ENCODE measurements at regions not wholly inside any gene's neighbourhood (a gene's known extent, or its start where the extent isn't known, plus 50 kb on each side); places are given as distances from the start of the nearest gene placed in this dataset.

- no peak for DNase-seq
Measured at GRCh38 chr11:21839796-21840195, 353.1 kb upstream of the ANO5 start.

- no peak for DNase-seq
Measured at GRCh38 chr11:21861314-21861713, 331.6 kb upstream of the ANO5 start.

DNA sequence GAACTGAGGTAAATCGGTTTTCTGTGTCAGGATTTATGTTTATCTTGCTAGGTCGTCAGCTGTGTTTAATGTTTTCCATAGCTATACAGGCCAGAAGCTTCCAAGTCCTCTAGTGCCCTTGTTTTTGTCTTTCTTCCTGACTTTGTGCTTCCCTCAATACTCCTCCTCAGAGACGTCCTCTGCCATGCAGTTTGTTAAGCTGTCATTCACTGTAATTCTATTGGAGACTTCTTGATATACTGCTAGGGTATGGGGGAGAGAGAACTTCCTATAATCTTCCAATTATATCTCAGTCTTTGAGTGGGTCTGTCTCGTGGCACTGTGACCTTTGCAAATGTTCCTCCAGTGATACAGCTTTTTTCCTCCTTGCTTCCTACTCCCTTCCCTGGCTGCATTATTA is 327.3 kb upstream of the ANO5 start:
- DNase-seq = no peak

- no peak for DNase-seq
Measured at GRCh38 chr11:21866781-21867180, 326.1 kb upstream of the ANO5 start.

DNA sequence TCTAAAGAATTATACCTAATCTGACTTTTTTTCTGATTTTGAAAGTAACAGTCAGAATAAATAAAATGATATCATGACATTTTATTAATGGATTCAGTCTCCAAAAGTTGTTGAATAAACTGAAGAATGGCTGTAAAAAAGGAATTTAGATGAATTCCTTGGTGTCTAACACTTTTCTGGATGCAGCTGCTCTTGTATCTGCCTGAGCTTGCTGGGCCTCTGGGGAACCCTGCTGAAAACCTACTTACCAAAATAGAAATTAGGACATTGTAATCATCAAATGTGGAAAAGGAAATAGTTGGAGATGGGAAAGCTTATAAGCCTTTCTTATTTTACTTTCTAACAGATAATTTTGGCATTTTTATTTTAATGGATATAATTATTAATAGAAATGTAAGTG is 315.7 kb upstream of the ANO5 start:
- DNase-seq = no peak

GRCh38 chr11:21883354-21883753 is 309.5 kb upstream of the ANO5 start:
- DNase-seq = no peak

DNA sequence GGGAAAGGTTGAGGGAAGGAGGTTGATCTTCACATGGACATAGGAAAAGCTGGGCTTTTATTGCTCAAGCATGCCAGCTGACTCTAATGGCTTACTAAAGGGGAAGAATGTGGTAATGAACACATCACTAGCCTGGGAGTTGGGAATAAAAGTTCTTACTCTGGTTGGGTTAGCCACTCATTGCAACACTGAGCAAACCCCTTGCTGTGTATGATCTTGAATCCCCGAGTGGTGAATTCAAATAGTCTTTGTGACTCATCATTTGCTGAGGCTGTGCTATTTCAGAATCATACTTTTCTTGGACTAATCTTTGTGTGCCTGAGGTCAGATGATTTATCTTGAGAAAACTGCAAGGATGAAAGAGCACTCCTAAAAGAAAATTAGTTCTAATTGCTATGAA is 304.1 kb upstream of the ANO5 start:
- DNase-seq = no peak

- no peak for DNase-seq
Measured at GRCh38 chr11:21892736-21893564, 299.9 kb upstream of the ANO5 start.

DNA sequence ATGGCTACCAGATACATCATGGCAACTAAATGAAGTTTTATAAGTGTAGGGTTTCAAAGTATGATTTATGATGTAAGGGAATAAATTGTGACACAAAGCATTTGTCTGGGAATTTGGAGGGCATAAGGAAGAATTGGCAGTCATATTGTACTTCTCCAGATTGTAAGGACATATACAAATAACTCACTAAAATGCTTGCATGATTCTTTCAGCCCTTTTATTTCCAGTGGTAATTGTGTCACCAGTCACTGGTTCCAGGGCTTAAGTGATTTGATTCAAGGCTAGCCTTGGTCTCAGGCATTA is 299.4 kb upstream of the ANO5 start:
- DNase-seq = no peak

GRCh38 chr11:21894492-21894891 is 298.4 kb upstream of the ANO5 start:
- DNase-seq = no peak

- no peak for DNase-seq
Measured at GRCh38 chr11:21895686-21896085, 297.2 kb upstream of the ANO5 start.

- DNase-seq = no peak
Measured at GRCh38 chr11:21896216-21896615, 296.7 kb upstream of the ANO5 start.

DNA sequence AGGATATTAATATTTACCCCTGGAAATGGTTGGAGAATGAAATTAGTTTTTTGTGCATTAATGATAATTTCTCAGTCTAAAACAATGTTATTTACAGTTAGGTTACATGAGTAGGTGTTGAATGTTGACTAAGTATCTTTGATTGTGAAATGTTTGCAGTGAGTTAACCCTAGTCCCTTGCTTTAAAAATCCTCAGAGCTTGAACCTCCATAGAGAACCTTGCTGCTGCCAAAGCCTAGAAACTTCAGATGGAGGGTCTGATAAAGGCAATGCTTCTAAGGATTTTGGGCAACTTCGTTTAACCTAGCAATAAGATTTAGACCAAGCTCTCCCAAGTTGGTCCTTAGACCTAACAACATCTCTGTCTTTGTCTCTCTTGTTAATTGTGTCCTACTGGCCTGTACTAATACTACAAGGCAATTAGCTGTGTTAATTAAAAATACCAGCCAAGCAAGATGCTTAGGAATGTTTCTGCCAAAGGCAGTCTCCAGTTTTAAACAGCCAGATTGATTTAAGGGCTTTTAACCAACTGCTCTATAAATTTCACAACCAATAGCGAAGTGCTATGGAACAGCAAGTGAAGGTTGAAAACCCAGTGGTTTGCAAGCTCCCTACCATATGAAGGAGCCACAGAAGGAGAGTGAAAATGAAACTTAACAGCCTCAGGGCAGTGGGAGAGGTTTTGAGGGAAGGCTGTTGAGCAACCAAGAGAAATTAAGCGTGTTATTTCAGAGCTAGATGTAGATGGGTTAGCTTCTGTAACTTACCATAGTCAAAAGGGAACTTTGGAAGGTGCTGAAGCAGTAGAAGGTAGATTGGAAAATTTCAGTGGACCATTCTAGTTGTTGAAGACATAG is 295.9 kb upstream of the ANO5 start:
- no peak for DNase-seq

DNA sequence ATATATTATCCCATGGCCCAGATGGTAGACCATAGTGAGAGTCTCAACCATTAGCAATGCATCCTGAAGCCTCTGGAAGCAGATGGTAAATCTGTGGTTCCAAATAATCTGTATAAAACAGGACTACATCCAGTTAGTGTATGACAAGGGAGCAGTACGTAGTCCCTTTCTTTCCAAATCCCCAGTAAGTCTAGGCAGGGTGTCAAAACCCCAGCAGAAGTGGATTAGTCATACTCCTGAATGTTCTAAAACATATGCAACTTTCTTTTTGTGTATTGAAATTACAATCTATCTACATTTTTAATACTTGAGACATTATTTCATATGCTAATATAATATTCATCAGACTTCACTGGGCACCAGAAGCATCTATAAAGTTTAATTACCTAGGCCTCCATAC is 295.1 kb upstream of the ANO5 start:
- no peak for DNase-seq

- no peak for DNase-seq
Measured at GRCh38 chr11:21908211-21908610, 284.7 kb upstream of the ANO5 start.

DNA sequence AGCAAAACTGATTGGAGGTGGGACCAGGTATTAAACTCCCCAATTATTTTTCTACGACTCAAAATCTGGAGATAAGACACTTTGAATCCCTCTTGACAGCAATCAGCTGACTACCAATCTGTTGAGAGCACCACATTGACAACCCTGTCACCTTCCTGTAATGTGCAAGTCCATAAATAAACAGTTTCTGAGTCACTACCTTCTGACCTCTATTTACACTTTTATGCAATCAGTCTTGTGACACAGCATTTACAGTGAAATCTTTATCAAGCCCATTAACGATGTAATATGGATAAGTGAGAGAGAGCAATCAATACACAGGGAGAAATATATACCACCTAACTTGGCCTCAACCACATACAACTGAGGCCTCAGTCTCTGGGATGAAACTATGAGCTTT is 283.7 kb upstream of the ANO5 start:
- no peak for DNase-seq

DNA sequence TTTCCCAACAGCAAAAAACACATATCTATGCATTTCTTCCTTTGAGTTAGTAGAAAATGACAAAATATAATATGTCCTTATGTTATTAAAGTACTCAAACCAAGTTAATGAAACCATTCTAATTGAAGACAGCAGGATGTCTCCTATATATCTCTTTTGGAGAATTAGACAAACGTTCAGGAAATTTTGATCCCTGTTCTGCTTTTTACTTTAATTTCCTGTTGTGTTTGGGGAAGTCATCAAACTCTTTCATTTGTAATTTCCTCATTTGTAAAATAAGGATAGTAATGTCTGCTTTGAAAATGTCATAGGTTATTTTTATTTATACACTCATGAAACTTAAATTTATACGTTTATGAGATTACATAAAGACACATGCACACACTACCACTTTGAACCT is 281.8 kb upstream of the ANO5 start:
- DNase-seq = no peak

DNA sequence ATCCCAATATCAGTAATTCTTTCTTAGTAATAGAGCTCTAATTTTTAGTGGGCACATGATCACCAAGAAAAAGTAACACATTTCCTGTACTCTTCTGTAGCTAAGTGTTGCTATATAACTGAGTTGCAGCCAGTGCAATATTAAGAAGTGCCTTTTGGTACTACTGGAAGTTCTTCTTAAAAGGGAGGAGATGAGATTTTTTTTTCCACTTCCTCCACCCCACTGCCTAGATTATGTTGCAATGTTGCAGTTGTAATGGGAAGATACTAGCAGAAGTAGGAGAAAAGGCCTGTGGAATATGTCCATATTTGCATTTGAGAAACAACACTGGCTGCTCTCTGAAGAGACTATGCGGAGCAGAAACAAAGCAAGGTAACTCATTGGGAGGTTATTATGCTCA is 280.6 kb upstream of the ANO5 start:
- no peak for DNase-seq

DNA sequence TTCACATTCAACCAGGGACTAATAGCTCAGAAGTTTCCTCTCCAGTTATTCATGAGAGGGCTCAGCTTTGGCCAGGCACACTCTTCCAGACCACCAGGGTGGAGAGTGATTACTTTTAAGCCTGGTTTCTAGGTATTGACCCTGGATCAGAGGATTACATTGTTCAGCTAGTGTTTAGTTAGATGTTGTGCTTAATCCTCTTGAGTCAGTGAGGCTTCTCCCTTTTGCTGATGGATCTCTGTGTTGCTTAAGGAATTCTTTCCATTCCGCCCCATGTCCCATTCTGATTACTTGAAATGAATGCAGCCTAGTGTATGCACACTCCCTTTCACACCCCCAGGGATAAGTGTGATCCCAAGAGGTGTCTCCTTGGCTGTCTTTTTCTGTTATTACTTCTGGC is 271.7 kb upstream of the ANO5 start:
- DNase-seq = no peak

DNA sequence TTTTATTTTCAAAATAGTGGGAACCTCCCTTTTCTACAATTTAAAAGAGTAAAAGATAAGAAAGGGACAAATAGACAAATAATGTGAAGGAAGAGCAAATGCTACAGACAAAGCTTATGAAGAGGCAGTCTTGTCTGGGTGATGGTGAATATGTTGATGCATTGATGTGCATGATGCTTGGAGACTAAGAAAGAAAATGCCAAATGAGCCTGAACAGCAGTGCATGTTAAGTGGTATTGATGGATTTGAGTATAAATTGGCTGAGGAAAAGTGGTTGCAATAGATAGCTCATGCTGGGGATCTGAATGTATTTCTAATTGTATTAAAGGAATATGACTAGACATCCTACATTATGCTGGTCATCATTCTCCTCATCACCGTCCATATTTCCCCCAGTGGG is 268.6 kb upstream of the ANO5 start:
- DNase-seq = no peak

DNA sequence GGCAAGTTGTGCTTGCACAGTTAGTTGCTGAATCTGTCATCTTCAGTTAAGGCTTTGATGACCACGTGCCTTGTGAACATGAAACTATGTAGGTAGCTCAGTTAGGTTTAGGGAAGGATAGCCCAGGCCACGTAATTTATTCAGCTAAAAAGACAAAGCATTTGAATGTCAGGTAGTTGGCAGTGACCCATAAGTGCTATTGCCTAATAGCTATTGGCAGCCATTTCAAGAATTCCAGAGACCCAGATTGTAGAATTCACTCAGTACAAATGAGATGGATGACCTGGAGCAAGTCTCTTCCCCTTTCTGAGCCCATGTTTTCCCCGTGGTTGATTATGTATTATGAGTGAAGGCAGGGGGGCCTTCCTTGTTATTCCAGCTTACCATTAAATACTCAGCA is 265.3 kb upstream of the ANO5 start:
- no peak for DNase-seq

- no peak for DNase-seq
Measured at GRCh38 chr11:21928847-21929246, 264.0 kb upstream of the ANO5 start.

DNA sequence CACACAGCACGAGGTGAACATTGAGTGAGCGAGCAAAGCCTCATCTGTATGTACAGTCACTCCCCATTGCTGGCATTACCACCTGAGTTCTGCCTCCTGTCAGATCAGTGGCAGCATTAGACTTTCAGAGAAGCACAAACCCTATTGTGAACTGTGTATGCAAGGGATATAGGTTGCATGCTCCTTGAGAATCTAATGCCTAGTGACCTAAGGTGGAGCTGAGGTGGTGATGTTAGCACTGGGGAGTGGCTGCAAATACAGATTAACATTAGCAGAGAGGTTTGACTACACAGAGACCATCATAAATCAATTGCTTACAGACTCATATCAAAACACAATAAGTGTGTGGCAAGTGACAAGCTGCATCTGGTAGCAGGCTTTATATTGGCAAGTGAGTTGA is 262.5 kb upstream of the ANO5 start:
- DNase-seq = no peak

DNA sequence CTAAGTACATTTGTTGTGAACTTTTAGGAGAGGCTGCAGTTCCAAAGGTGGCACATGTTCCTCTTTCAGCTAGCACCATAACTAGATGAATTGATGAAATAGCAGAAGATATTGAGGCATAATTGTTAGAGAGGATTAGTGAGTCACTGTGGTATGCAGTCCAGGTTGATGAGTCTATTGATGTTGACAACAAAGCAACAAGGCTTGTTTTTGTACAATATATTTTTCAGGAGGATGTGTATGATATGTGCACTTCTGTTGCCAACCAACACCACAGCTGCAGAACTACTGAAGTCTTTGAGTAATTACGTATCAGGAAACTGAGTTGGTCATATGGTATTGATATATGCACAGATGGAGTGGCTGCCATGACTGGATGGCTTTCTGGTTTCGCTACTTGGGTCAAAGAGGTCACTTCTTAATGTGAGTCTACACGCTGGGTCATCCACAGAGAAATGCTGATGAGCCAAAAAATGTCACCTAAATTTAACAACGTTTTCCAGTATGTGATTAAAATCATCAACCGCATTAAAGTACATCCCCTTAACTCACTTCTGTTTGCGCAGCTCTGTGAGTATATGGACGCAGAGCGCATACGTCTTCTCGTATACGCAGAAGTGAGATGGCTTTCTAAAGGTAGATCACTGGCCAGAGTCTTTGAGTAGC is 261.3 kb upstream of the ANO5 start:
- DNase-seq = no peak

Measured in NCI-H146 (cell line).